IMR-90 (cell line): ENCODE measurements at regions not wholly inside any gene's neighbourhood (a gene's known extent, or its start where the extent isn't known, plus 50 kb on each side); places are given as distances from the start of the nearest gene placed in this dataset.

Source experiments
- ATAC-seq: fragments of 200-7000 bp; cut with Tn5 transposase; 2 replicates; pipeline ENCODE4 v1.9.1; 2020; ENCODE audit warnings: low read depth, mild to moderate bottlenecking, moderate library complexity
- BruUV-seq: library from RNA; stranded (reverse); fragments of 400-500 nt; replicated peaks from 2 replicates; lab custom pipeline; 2021; lab: Mats Ljungman, UMichigan
- CTCF ChIA-PET: fragments of 300-600 bp; formaldehyde crosslinking; extraction: SDS; loops from one replicate; lab custom pipeline; 2021; ENCODE audit warnings: antibody characterized with exemption; lab: Yijun Ruan, JAX
- POLR2A ChIA-PET: fragments of 300-600 bp; sonication (Branson Sonifier 250); formaldehyde crosslinking; loops from one replicate; lab custom pipeline; 2022; ENCODE audit warnings: antibody characterized with exemption; ENCODE audit not compliant: unreplicated experiment; lab: Charles Lee
- DNase-seq: peaks from one replicate; pipeline ENCODE4 v3.0.0; 2013
- H2AFZ ChIP-seq: replicated peaks from 2 replicates; pipeline ENCODE3; 2013; ENCODE audit warnings: low read length, mild to moderate bottlenecking; ENCODE audit not compliant: poor library complexity
- H2AK5ac ChIP-seq: 2 replicates; pipeline ENCODE4 v1.6.1; 2013; ENCODE audit warnings: low read depth, low read length, inconsistent platforms
- H2AK9ac ChIP-seq: replicated peaks from 2 replicates; pipeline ENCODE3; 2013; ENCODE audit warnings: mild to moderate bottlenecking, low read depth, low read length, moderate library complexity; ENCODE audit not compliant: poor library complexity
- H2BK120ac ChIP-seq: 2 replicates; pipeline ENCODE4 v1.6.1; 2013; ENCODE audit warnings: low read depth, low read length, inconsistent platforms
- H2BK15ac ChIP-seq: 3 replicates; pipeline ENCODE4 v1.6.1; 2013; ENCODE audit warnings: low read depth, low read length, inconsistent platforms
- H2BK20ac ChIP-seq: 2 replicates; pipeline ENCODE4 v1.6.1; 2013; ENCODE audit warnings: low read depth, mild to moderate bottlenecking, inconsistent platforms, low read length, moderate library complexity
- H2BK5ac ChIP-seq: 2 replicates; pipeline ENCODE4 v1.6.1; 2013; ENCODE audit warnings: mild to moderate bottlenecking, low read depth, low read length, inconsistent platforms; ENCODE audit not compliant: poor library complexity, severe bottlenecking
- H3K14ac ChIP-seq: replicated peaks from 2 replicates; pipeline ENCODE4 v1.6.1; 2013; ENCODE audit warnings: low read depth, low read length, inconsistent platforms
- H3K18ac ChIP-seq: 2 replicates; pipeline ENCODE4 v1.6.1; 2013; ENCODE audit warnings: low read depth, low read length, control low read depth
- H3K23ac ChIP-seq: 2 replicates; pipeline ENCODE4 v1.6.1; 2013; ENCODE audit warnings: low read depth, low read length, inconsistent platforms
- H3K27ac ChIP-seq: 2 replicates; pipeline ENCODE4 v1.5.1; 2013; ENCODE audit warnings: mild to moderate bottlenecking, control low read depth, low read length; ENCODE audit not compliant: insufficient read depth
- H3K27me3 ChIP-seq: 2 replicates; pipeline ENCODE4 v1.6.1; 2013; ENCODE audit warnings: low read length; ENCODE audit not compliant: control insufficient read depth, insufficient read depth
- H3K36me3 ChIP-seq: 2 replicates; pipeline ENCODE4 v1.6.1; 2013; ENCODE audit warnings: low read length, mixed read lengths; ENCODE audit not compliant: control insufficient read depth, insufficient read depth
- H3K4ac ChIP-seq: 2 replicates; pipeline ENCODE4 v1.6.1; 2013; ENCODE audit warnings: low read depth, low read length, inconsistent platforms
- H3K4me1 ChIP-seq: 2 replicates; pipeline ENCODE4 v1.6.1; 2013; ENCODE audit warnings: low read length, mixed read lengths; ENCODE audit not compliant: control insufficient read depth, insufficient read depth
- H3K4me2 ChIP-seq: 2 replicates; pipeline ENCODE4 v1.6.1; 2013; ENCODE audit warnings: low read depth, mild to moderate bottlenecking, control low read depth, low read length, moderate library complexity
- H3K4me3 ChIP-seq: 2 replicates; pipeline ENCODE4 v1.5.1; 2013; ENCODE audit warnings: low read depth, mild to moderate bottlenecking, control low read depth, low read length, moderate library complexity; ENCODE audit not compliant: insufficient read depth
- H3K56ac ChIP-seq: 2 replicates; pipeline ENCODE4 v1.6.1; 2013; ENCODE audit warnings: low read length, inconsistent platforms; ENCODE audit not compliant: insufficient read depth; ENCODE audit errors: extremely low read depth
- H3K79me1 ChIP-seq, 2 experiments: 2 replicates each; pipeline ENCODE4 v1.6.1; 2013; ENCODE audit warnings: low read length in 2 of 2, inconsistent platforms in 1 of 2, low read depth in 1 of 2
- H3K9ac ChIP-seq: 2 replicates; pipeline ENCODE4 v1.6.1; 2013; ENCODE audit warnings: low read depth, low read length, control low read depth
- H3K9me1 ChIP-seq: 2 replicates; pipeline ENCODE4 v1.6.1; 2013; ENCODE audit warnings: low read length, inconsistent platforms; ENCODE audit not compliant: insufficient read depth
- H3K9me3 ChIP-seq: 2 replicates; pipeline ENCODE4 v1.6.1; 2013; ENCODE audit warnings: low read length; ENCODE audit not compliant: control insufficient read depth, insufficient read depth
- H4K20me1 ChIP-seq: 2 replicates; pipeline ENCODE4 v1.6.1; 2013; ENCODE audit warnings: low read length, inconsistent platforms; ENCODE audit not compliant: insufficient read depth
- H4K5ac ChIP-seq: 2 replicates; pipeline ENCODE4 v1.6.1; 2013; ENCODE audit warnings: mild to moderate bottlenecking, low read depth, low read length, control low read depth
- H4K8ac ChIP-seq, 2 experiments: 2 replicates each; pipeline ENCODE4 v1.6.1; 2013; ENCODE audit warnings: low read depth in 2 of 2, low read length in 2 of 2, control low read depth in 1 of 2, inconsistent platforms in 1 of 2
- H4K91ac ChIP-seq: 2 replicates; pipeline ENCODE4 v1.6.1; 2013; ENCODE audit warnings: low read depth, low read length, inconsistent platforms; ENCODE audit not compliant: insufficient read depth
- BHLHE40 ChIP-seq: fragments of 150-350 bp; IDR thresholded peaks from 2 replicates; pipeline ENCODE4 v1.6.1; 2016; ENCODE audit warnings: mild to moderate bottlenecking, low read depth, low read length
- CEBPB ChIP-seq: IDR thresholded peaks from 2 replicates; pipeline ENCODE4 v1.6.1; 2012; ENCODE audit warnings: low read depth, low read length, improper control_type of control experiment
- CTCF ChIP-seq: conservative IDR thresholded peaks from 2 replicates; pipeline ENCODE4 v1.5.1; 2012; ENCODE audit warnings: mild to moderate bottlenecking, low read depth, low read length, improper control_type of control experiment
- ELK1 ChIP-seq: fragments of 150-350 bp; IDR thresholded peaks from 2 replicates; pipeline ENCODE4 v1.6.1; 2016; ENCODE audit warnings: low read depth, mild to moderate bottlenecking, low read length, moderate library complexity, borderline replicate concordance
- FOS ChIP-seq: fragments of 150-350 bp; IDR thresholded peaks from 2 replicates; pipeline ENCODE4 v1.6.1; 2016; ENCODE audit warnings: low read depth, low read length
- MAFK ChIP-seq: IDR thresholded peaks from 2 replicates; pipeline ENCODE4 v1.6.1; 2012; ENCODE audit warnings: low read depth, low read length, improper control_type of control experiment
- MAZ ChIP-seq: IDR thresholded peaks from 2 replicates; pipeline ENCODE4 v1.6.1; 2012; ENCODE audit warnings: low read depth, mild to moderate bottlenecking, low read length, improper control_type of control experiment, moderate library complexity, borderline replicate concordance
- MXI1 ChIP-seq: IDR thresholded peaks from 2 replicates; pipeline ENCODE4 v1.6.1; 2012; ENCODE audit warnings: low read depth, mild to moderate bottlenecking, low read length, moderate library complexity, borderline replicate concordance
- NFE2L2 ChIP-seq: fragments of 150-350 bp; IDR thresholded peaks from 2 replicates; pipeline ENCODE4 v1.6.1; 2016; ENCODE audit warnings: low read depth, mild to moderate bottlenecking, low read length
- POLR2A ChIP-seq: IDR thresholded peaks from 2 replicates; pipeline ENCODE4 v1.6.1; 2012; ENCODE audit warnings: mild to moderate bottlenecking, low read depth, low read length
- RAD21 ChIP-seq: IDR thresholded peaks from 2 replicates; pipeline ENCODE4 v1.6.1; 2012; ENCODE audit warnings: low read length, improper control_type of control experiment
- RCOR1 ChIP-seq: IDR thresholded peaks from 2 replicates; pipeline ENCODE4 v1.6.1; 2012; ENCODE audit warnings: mild to moderate bottlenecking, low read length, improper control_type of control experiment; ENCODE audit not compliant: insufficient replicate concordance
- RFX5 ChIP-seq: IDR thresholded peaks from 2 replicates; pipeline ENCODE4 v1.8.0; 2012; ENCODE audit warnings: low read depth, mild to moderate bottlenecking, low read length, moderate library complexity
- SMC3 ChIP-seq: fragments of 150-350 bp; IDR thresholded peaks from 2 replicates; pipeline ENCODE4 v1.6.1; 2016; ENCODE audit warnings: low read depth, mild to moderate bottlenecking, antibody characterized with exemption, low read length, moderate library complexity
- USF2 ChIP-seq: fragments of 150-350 bp; IDR thresholded peaks from 2 replicates; pipeline ENCODE4 v1.6.1; 2017; ENCODE audit warnings: mild to moderate bottlenecking, antibody characterized with exemption, low read length, low read depth
- WGBS, 2 experiments: methylation state at CpG; one replicate each; pipeline versions ENCODE4 v1.1.5 to v1.1.7; 2013; ENCODE audit warnings: missing lambda C conversion rate in 2 of 2; ENCODE audit not compliant: insufficient read length in 1 of 2; ENCODE audit errors: extremely low coverage in 2 of 2; 5-methylcytosine and 5-hydroxymethylcytosine counted together
- dilution Hi-C: fragments of 300-500 bp; cut with HindIII; formaldehyde crosslinking; loops from one replicate; pipeline ENCODE4 v1.14.3; 2018; ENCODE audit warnings: low sequenced_read_pairs; ENCODE audit not compliant: unreplicated experiment
- in situ Hi-C: fragments of 300-500 bp; cut with MboI; formaldehyde crosslinking; loops from 3 replicates; pipeline ENCODE4 v1.14.3; 2019; ENCODE audit warnings: low sequenced_read_pairs, inconsistent platforms, mixed read lengths
- intact Hi-C: fragments of 100-400 bp; cut with micrococcal nuclease; formaldehyde crosslinking; loops from 2 replicates; pipeline ENCODE4 v1.10.0; 2022

GRCh38 chr6:63509652-63510352, 62.5 kb upstream of the LOC128125822 start:
- no peak overlapping the region for H2AK5ac ChIP-seq
- DNase-seq (peak; percentile 35), ATAC-seq (peak; percentile 83)
- intact Hi-C loops, result loop anchor here (5.0 kb wide), 1 partner anchor 62 kb away; the partner anchor contains the start of genes LOC128125822 and PTP4A1
- H2BK15ac ChIP-seq, result no peak overlapping the region
- ChIA-PET POLR2A (no interaction called here), CTCF (no interaction called here)
- H3K4me1 ChIP-seq, result no peaks in the 10 kb centered on the region
- no peaks in the 10 kb centered on the region for H3K79me1 ChIP-seq
- no peak overlapping the region for H3K56ac ChIP-seq
- no peak overlapping the region for H3K27ac ChIP-seq
- no peak overlapping the region for H3K14ac ChIP-seq
- no peak overlapping the region for H3K4me2 ChIP-seq
- H3K4me3 ChIP-seq, result no peak overlapping the region
- 0 out of 2 replicates have a peak overlapping the region, but pooled peaks have one; percentile 7 for H3K18ac ChIP-seq
- in situ Hi-C loops, result no loop called here
- H4K5ac ChIP-seq, result no peak overlapping the region
- H2BK5ac ChIP-seq, result no peak overlapping the region
- H4K91ac ChIP-seq, result no peak overlapping the region
- H3K36me3 ChIP-seq, result no peaks in the 10 kb centered on the region
- H3K9ac ChIP-seq, result no peak overlapping the region
- dilution Hi-C loops, result no loop called here
- H2BK20ac ChIP-seq, result no peak overlapping the region
- peaks cover 2% of the 10 kb centered on the region; the same call in 1 of the 2 replicates for H3K27me3 ChIP-seq
- no peak overlapping the region for H4K8ac ChIP-seq
- H4K20me1 ChIP-seq, result no peaks in the 10 kb centered on the region
- no peaks in the 10 kb centered on the region for H3K9me3 ChIP-seq
- no peak overlapping the region for H2AFZ ChIP-seq
- H3K9me1 ChIP-seq, result no peaks in the 10 kb centered on the region
- H2BK120ac ChIP-seq, result no peak overlapping the region
- no peak overlapping the region for H2AK9ac ChIP-seq
- BruUV-seq, result no TSS peak
- WGBS, 2 experiments, result 17% methylated on average over 1 of the region's 7 CpGs; no CpG with 5 or more reads in 1 of the 2 experiments
- no peak overlapping the region for H3K4ac ChIP-seq
- H3K23ac ChIP-seq, result no peak overlapping the region
- TF ChIP-seq USF2 (no peak), CTCF (no peak), MXI1 (no peak), POLR2A (no peak), SMC3 (no peak), RCOR1 (no peak), ELK1 (no peak), BHLHE40 (no peak), RAD21 (no peak), RFX5 (no peak), MAFK (no peak), CEBPB (no peak), NFE2L2 (no peak), MAZ (no peak), FOS (no peak)
